A549 (cell line): ENCODE measurements at regions not wholly inside any gene's neighbourhood (a gene's known extent, or its start where the extent isn't known, plus 50 kb on each side); places are given as distances from the start of the nearest gene placed in this dataset.

Experiments
- CEBPB ChIP-seq, 2 experiments: fragments of >200 bp in 1 of 2; sonication (Bioruptor Twin) in 1 of 2; formaldehyde crosslinking in 1 of 2; IDR thresholded peaks; 2 replicates each; pipeline ENCODE4 v1.6.1; 2012 to 2016
- EHMT2 ChIP-seq: fragments of 200-600 bp; sonication (generic); IDR thresholded peaks from 2 replicates; pipeline ENCODE4 v1.6.1; 2016; ENCODE audit warnings: antibody characterized with exemption, low read depth, mild to moderate bottlenecking, moderate library complexity
- EP300 ChIP-seq, 2 experiments: fragments of >200 bp; sonication (Bioruptor Twin); formaldehyde crosslinking; IDR thresholded peaks; 2 replicates in 1 of 2; 3 replicates in 1 of 2; pipeline ENCODE4 v1.6.1; 2016 to 2017
- ESRRA ChIP-seq: fragments of 150-350 bp; IDR thresholded peaks from 2 replicates; pipeline ENCODE4 v1.6.1; 2014; ENCODE audit warnings: mild to moderate bottlenecking, low read length, borderline replicate concordance
- KDM1A ChIP-seq: fragments of 200-600 bp; sonication (generic); IDR thresholded peaks from 2 replicates; pipeline ENCODE4 v1.6.1; 2016; ENCODE audit warnings: low read depth, mild to moderate bottlenecking
- POLR2A ChIP-seq: IDR thresholded peaks from 2 replicates; pipeline ENCODE4 v1.6.1; 2012; ENCODE audit warnings: mild to moderate bottlenecking, low read length
- RAD21 ChIP-seq, 2 experiments: fragments of >200 bp in 1 of 2; sonication (Bioruptor Twin) in 1 of 2; formaldehyde crosslinking in 1 of 2; IDR thresholded peaks in 1 of 2; conservative IDR thresholded peaks in 1 of 2; 2 replicates in 1 of 2; 3 replicates in 1 of 2; pipeline ENCODE4 v1.6.1; 2012 to 2018; ENCODE audit warnings: inconsistent platforms in 1 of 2
- RCOR1 ChIP-seq: fragments of 150-350 bp; IDR thresholded peaks from 2 replicates; pipeline ENCODE4 v1.6.1; 2014; ENCODE audit warnings: antibody characterized with exemption, low read length, low read depth
- SMC3 ChIP-seq: fragments of >200 bp; sonication (Bioruptor Twin); formaldehyde crosslinking; IDR thresholded peaks from 3 replicates; pipeline ENCODE4 v1.6.1; 2018; ENCODE audit warnings: inconsistent platforms
- TF ChIP-seq, protein P1 (sequence below): fragments of >200 bp; sonication (Bioruptor Twin); formaldehyde crosslinking; IDR thresholded peaks from 3 replicates; pipeline ENCODE4 v1.5.1; 2016
- TF ChIP-seq, protein P2 (sequence below): IDR thresholded peaks from 2 replicates; pipeline ENCODE4 v1.6.1; 2012
- TF ChIP-seq, protein P3 (sequence below): fragments of 450-650 bp; IDR thresholded peaks from 2 replicates; pipeline ENCODE4 v1.6.1; 2014; ENCODE audit warnings: antibody characterized with exemption

GRCh38 chr5:2324788-2325187 lies 426.7 kb downstream of the IRX2 start:
- TF ChIP-seq EHMT2: no peak
- TF ChIP-seq, protein P1, sequence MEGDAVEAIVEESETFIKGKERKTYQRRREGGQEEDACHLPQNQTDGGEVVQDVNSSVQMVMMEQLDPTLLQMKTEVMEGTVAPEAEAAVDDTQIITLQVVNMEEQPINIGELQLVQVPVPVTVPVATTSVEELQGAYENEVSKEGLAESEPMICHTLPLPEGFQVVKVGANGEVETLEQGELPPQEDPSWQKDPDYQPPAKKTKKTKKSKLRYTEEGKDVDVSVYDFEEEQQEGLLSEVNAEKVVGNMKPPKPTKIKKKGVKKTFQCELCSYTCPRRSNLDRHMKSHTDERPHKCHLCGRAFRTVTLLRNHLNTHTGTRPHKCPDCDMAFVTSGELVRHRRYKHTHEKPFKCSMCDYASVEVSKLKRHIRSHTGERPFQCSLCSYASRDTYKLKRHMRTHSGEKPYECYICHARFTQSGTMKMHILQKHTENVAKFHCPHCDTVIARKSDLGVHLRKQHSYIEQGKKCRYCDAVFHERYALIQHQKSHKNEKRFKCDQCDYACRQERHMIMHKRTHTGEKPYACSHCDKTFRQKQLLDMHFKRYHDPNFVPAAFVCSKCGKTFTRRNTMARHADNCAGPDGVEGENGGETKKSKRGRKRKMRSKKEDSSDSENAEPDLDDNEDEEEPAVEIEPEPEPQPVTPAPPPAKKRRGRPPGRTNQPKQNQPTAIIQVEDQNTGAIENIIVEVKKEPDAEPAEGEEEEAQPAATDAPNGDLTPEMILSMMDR: no peak
- TF ChIP-seq, protein P2, sequence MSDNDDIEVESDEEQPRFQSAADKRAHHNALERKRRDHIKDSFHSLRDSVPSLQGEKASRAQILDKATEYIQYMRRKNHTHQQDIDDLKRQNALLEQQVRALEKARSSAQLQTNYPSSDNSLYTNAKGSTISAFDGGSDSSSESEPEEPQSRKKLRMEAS: no peak
- no peak for TF ChIP-seq POLR2A
- no peak for TF ChIP-seq EP300 (IDR thresholded peaks at IDR 0.05)
- no peak for TF ChIP-seq KDM1A
- no peak for TF ChIP-seq RCOR1
- no peak for TF ChIP-seq CEBPB (IDR thresholded peaks at IDR 0.05)
- TF ChIP-seq RAD21 (conservative IDR thresholded peaks at IDR 0.05 in 1 of 2, IDR thresholded peaks at IDR 0.05 in 1 of 2): no peak
- no peak for TF ChIP-seq SMC3
- no peak for TF ChIP-seq ESRRA
- TF ChIP-seq, protein P3, sequence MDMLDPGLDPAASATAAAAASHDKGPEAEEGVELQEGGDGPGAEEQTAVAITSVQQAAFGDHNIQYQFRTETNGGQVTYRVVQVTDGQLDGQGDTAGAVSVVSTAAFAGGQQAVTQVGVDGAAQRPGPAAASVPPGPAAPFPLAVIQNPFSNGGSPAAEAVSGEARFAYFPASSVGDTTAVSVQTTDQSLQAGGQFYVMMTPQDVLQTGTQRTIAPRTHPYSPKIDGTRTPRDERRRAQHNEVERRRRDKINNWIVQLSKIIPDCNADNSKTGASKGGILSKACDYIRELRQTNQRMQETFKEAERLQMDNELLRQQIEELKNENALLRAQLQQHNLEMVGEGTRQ: no peak
